GM23338 (cell line): ENCODE measurements at regions not wholly inside any gene's neighbourhood (a gene's known extent, or its start where the extent isn't known, plus 50 kb on each side); places are given as distances from the start of the nearest gene placed in this dataset.

ENCODE experiments used
- ATAC-seq: fragments of 200-7000 bp; cut with Tn5 transposase; 3 replicates; pipeline ENCODE4 v1.9.1; 2020
- DNase-seq: peaks from one replicate; pipeline ENCODE4 v3.0.0-alpha.2; 2015; ENCODE audit warnings: low spot score
- H2AFZ ChIP-seq: fragments of 200-600 bp; sonication (generic); 2 replicates; pipeline ENCODE4 v1.8.0; 2016; ENCODE audit warnings: antibody characterized with exemption, mild to moderate bottlenecking, moderate library complexity
- H3F3A ChIP-seq: fragments of 200-600 bp; sonication (generic); replicated peaks from 2 replicates; pipeline ENCODE4 v1.8.0; 2017; ENCODE audit warnings: antibody characterized with exemption, mixed run types, low read depth
- H3K27ac ChIP-seq: fragments of 200-600 bp; sonication (generic); 2 replicates; pipeline ENCODE4 v1.6.1; 2016; ENCODE audit warnings: low read depth
- H3K27me3 ChIP-seq: fragments of 200-600 bp; sonication (generic); 2 replicates; pipeline ENCODE4 v1.8.0; 2016; ENCODE audit warnings: mild to moderate bottlenecking, mixed run types, moderate library complexity; ENCODE audit not compliant: insufficient read depth
- H3K36me3 ChIP-seq: fragments of 200-600 bp; sonication (generic); 2 replicates; pipeline ENCODE4 v1.8.0; 2016; ENCODE audit warnings: mild to moderate bottlenecking; ENCODE audit not compliant: insufficient read depth
- H3K4me1 ChIP-seq: fragments of 200-600 bp; sonication (generic); 2 replicates; pipeline ENCODE4 v1.8.0; 2016; ENCODE audit warnings: mild to moderate bottlenecking, moderate library complexity; ENCODE audit not compliant: insufficient read depth
- H3K4me2 ChIP-seq: fragments of 200-600 bp; sonication (generic); 2 replicates; pipeline ENCODE4 v1.7.1; 2017; ENCODE audit warnings: mixed run types
- H3K4me3 ChIP-seq: fragments of 200-600 bp; sonication (generic); 2 replicates; pipeline ENCODE4 v1.6.1; 2016; ENCODE audit warnings: mixed run types
- H3K79me2 ChIP-seq: fragments of 200-600 bp; sonication (generic); replicated peaks from 2 replicates; pipeline ENCODE4 v1.8.0; 2017; ENCODE audit warnings: mild to moderate bottlenecking; ENCODE audit not compliant: insufficient read depth
- H3K9me2 ChIP-seq: fragments of 200-600 bp; sonication (generic); 2 replicates; pipeline ENCODE4 v1.8.0; 2017; ENCODE audit not compliant: insufficient read depth
- H4K20me1 ChIP-seq: fragments of 200-600 bp; sonication (generic); replicated peaks from 2 replicates; pipeline ENCODE4 v1.8.0; 2017; ENCODE audit warnings: mild to moderate bottlenecking; ENCODE audit not compliant: insufficient read depth
- H3K27ac Mint-ChIP-seq: 2 replicates; pipeline ENCODE4 v1.8.0; 2020; ENCODE audit warnings: inconsistent platforms, mild to moderate bottlenecking, moderate library complexity, mixed read lengths
- H3K27me3 Mint-ChIP-seq: 3 replicates; pipeline ENCODE4 v1.8.0; 2022; ENCODE audit warnings: low read depth, mild to moderate bottlenecking, moderate library complexity, mixed read lengths, inconsistent platforms; ENCODE audit not compliant: insufficient read depth, poor library complexity
- H3K36me3 Mint-ChIP-seq: 3 replicates; pipeline ENCODE4 v1.8.0; 2021; ENCODE audit warnings: low read depth, mild to moderate bottlenecking, inconsistent platforms, moderate library complexity, mixed read lengths
- H3K4me1 Mint-ChIP-seq: 3 replicates; pipeline ENCODE4 v1.8.0; 2020; ENCODE audit warnings: mild to moderate bottlenecking, inconsistent platforms, mixed read lengths
- H3K4me3 Mint-ChIP-seq: 3 replicates; pipeline ENCODE4 v1.8.0; 2021; ENCODE audit warnings: moderate library complexity, mild to moderate bottlenecking, inconsistent platforms, mixed read lengths
- H3K9me3 Mint-ChIP-seq: 3 replicates; pipeline ENCODE4 v1.8.0; 2020; ENCODE audit warnings: moderate library complexity, mild to moderate bottlenecking, inconsistent platforms, mixed read lengths
- CREB1 ChIP-seq: fragments of 250-450 bp; sonication (Bioruptor Pico); IDR thresholded peaks from 2 replicates; pipeline ENCODE4 v1.5.0; 2020; ENCODE audit warnings: low read depth, mild to moderate bottlenecking, moderate library complexity
- JUNB ChIP-seq: IDR thresholded peaks from one replicate; pipeline ENCODE4 v1.6.1; 2016; ENCODE audit warnings: antibody characterized with exemption; ENCODE audit not compliant: unreplicated experiment
- NANOG ChIP-seq: IDR thresholded peaks from 2 replicates; pipeline ENCODE4 v1.6.1; 2016; ENCODE audit warnings: antibody characterized with exemption, borderline replicate concordance
- POLR2AphosphoS5 ChIP-seq: IDR thresholded peaks from 2 replicates; pipeline ENCODE4 v1.6.1; 2016; ENCODE audit warnings: antibody characterized with exemption, low read depth
- STAT1 ChIP-seq: IDR thresholded peaks from one replicate; pipeline ENCODE4 v1.6.1; 2016; ENCODE audit warnings: antibody characterized with exemption; ENCODE audit not compliant: unreplicated experiment
- ZNF331 ChIP-seq: fragments of 250-450 bp; sonication (Bioruptor Pico); IDR thresholded peaks from 2 replicates; pipeline ENCODE4 v1.5.0; 2020; ENCODE audit warnings: low read depth, mild to moderate bottlenecking, moderate library complexity
- TF ChIP-seq, protein P1 (sequence below), 2 experiments: fragments of 200-600 bp in 1 of 2; sonication (generic) in 1 of 2; conservative IDR thresholded peaks; 2 replicates each; pipeline versions ENCODE4 v1.5.1 to v1.6.1; 2016 to 2017; ENCODE audit warnings: antibody characterized with exemption in 2 of 2, low read depth in 2 of 2, mild to moderate bottlenecking in 2 of 2, moderate library complexity in 1 of 2
- TF ChIP-seq, protein P2 (sequence below): IDR thresholded peaks from 2 replicates; pipeline ENCODE4 v1.6.1; 2016; ENCODE audit warnings: antibody characterized with exemption
- TF ChIP-seq, protein P3 (sequence below): IDR thresholded peaks from one replicate; pipeline ENCODE4 v1.6.1; 2018; ENCODE audit warnings: antibody characterized with exemption; ENCODE audit not compliant: unreplicated experiment

DNA sequence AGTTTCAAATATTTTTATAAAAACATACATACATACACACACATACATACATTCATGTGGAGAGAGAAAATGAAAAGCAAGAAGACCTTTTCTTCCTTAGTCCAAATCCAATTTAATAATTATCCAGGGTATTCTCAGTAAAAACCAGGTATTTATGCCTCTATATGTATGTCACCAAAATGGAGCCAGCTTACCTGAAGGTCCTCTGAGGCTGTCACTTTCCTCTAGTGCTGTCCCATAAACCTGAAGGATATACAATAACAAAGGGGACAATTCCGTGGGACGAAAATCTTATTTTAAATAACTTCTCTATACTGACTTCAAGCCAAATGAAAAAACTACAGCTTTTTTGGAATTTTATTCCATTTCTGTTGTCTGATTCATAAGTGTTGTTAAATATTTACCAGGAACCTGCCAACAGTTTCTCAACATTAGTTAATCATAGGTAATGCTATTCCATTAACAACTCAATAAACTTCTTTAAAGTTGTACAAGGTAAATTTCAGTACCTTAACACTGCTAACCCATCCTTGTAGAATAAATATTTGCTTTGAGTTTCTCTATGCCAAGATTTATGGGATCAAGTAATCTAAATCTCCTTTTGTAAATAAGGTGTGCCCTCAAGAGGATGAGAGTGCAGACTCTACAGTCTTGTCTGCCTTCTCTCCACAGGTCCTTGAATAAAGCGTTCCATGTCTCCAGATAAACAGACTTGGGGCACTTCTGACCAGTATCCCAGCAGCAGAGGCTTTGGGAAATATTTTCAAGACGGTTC lies 260.3 kb downstream of the AHR start:
- Histone ChIP-seq H3K4me1 (no peaks in the 10 kb centered on the region), H3K4me3 (no peak overlapping the region), H3K79me2 (no peaks in the 10 kb centered on the region), H3K36me3 (no peaks in the 10 kb centered on the region), H3K4me2 (no peak overlapping the region), H4K20me1 (no peaks in the 10 kb centered on the region), H3K27me3 (no peaks in the 10 kb centered on the region), H3F3A (no peaks in the 10 kb centered on the region), H3K9me2 (peaks cover 9% of the 10 kb centered on the region; the same call in 1 of the 2 replicates), H3K27ac (no peak overlapping the region), H2AFZ (no peak overlapping the region)
- Mint-ChIP-seq H3K36me3 (no peaks in the 10 kb centered on the region), H3K9me3 (0 out of 3 replicates have a peak, but pooled peaks cover 3% of the 10 kb centered on the region), H3K27me3 (peaks cover 2% of the 10 kb centered on the region), H3K4me1 (no peaks in the 10 kb centered on the region), H3K4me3 (no peak overlapping the region), H3K27ac (no peak overlapping the region)
- no peak for ATAC-seq
- DNase-seq: no peak
- TF ChIP-seq JUNB (no peak), ZNF331 (CRISPR knock-in tag) (no peak), STAT1 (no peak), CREB1 (CRISPR knock-in tag) (no peak), POLR2AphosphoS5 (no peak)
- TF ChIP-seq, protein P1, sequence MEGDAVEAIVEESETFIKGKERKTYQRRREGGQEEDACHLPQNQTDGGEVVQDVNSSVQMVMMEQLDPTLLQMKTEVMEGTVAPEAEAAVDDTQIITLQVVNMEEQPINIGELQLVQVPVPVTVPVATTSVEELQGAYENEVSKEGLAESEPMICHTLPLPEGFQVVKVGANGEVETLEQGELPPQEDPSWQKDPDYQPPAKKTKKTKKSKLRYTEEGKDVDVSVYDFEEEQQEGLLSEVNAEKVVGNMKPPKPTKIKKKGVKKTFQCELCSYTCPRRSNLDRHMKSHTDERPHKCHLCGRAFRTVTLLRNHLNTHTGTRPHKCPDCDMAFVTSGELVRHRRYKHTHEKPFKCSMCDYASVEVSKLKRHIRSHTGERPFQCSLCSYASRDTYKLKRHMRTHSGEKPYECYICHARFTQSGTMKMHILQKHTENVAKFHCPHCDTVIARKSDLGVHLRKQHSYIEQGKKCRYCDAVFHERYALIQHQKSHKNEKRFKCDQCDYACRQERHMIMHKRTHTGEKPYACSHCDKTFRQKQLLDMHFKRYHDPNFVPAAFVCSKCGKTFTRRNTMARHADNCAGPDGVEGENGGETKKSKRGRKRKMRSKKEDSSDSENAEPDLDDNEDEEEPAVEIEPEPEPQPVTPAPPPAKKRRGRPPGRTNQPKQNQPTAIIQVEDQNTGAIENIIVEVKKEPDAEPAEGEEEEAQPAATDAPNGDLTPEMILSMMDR (conservative IDR thresholded peaks at IDR 0.05; ENCODE audit: low read depth in 2 of 2): no peak
- TF ChIP-seq, protein P2, sequence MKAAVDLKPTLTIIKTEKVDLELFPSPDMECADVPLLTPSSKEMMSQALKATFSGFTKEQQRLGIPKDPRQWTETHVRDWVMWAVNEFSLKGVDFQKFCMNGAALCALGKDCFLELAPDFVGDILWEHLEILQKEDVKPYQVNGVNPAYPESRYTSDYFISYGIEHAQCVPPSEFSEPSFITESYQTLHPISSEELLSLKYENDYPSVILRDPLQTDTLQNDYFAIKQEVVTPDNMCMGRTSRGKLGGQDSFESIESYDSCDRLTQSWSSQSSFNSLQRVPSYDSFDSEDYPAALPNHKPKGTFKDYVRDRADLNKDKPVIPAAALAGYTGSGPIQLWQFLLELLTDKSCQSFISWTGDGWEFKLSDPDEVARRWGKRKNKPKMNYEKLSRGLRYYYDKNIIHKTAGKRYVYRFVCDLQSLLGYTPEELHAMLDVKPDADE: no peak
- TF ChIP-seq, protein P3, sequence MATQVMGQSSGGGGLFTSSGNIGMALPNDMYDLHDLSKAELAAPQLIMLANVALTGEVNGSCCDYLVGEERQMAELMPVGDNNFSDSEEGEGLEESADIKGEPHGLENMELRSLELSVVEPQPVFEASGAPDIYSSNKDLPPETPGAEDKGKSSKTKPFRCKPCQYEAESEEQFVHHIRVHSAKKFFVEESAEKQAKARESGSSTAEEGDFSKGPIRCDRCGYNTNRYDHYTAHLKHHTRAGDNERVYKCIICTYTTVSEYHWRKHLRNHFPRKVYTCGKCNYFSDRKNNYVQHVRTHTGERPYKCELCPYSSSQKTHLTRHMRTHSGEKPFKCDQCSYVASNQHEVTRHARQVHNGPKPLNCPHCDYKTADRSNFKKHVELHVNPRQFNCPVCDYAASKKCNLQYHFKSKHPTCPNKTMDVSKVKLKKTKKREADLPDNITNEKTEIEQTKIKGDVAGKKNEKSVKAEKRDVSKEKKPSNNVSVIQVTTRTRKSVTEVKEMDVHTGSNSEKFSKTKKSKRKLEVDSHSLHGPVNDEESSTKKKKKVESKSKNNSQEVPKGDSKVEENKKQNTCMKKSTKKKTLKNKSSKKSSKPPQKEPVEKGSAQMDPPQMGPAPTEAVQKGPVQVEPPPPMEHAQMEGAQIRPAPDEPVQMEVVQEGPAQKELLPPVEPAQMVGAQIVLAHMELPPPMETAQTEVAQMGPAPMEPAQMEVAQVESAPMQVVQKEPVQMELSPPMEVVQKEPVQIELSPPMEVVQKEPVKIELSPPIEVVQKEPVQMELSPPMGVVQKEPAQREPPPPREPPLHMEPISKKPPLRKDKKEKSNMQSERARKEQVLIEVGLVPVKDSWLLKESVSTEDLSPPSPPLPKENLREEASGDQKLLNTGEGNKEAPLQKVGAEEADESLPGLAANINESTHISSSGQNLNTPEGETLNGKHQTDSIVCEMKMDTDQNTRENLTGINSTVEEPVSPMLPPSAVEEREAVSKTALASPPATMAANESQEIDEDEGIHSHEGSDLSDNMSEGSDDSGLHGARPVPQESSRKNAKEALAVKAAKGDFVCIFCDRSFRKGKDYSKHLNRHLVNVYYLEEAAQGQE: no peak

DNA sequence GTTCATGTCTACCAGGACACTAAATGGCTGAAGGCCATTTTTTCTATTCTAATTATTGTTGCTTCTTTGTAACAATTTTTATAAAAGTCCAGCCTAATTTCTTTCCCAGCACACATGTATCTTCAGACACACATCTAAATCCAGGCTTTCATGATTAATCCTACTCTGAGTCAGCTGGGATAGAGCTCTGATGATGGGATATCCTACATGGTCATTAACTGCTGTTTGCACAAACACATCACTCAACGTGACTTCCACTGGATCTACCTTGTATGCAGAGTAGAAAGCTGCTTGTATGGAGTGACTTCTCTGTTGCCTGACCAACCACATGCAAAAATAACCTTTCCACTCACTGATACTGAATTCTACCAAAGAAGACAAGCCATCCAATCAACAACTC lies 260.9 kb downstream of the AHR start:
- Histone ChIP-seq H4K20me1 (no peaks in the 10 kb centered on the region), H3F3A (no peaks in the 10 kb centered on the region), H3K9me2 (0 out of 2 replicates have a peak, but pooled peaks cover 4% of the 10 kb centered on the region), H3K36me3 (no peaks in the 10 kb centered on the region), H3K4me3 (no peak overlapping the region), H3K79me2 (no peaks in the 10 kb centered on the region), H2AFZ (no peak overlapping the region), H3K4me1 (no peaks in the 10 kb centered on the region), H3K27me3 (no peaks in the 10 kb centered on the region), H3K27ac (no peak overlapping the region), H3K4me2 (no peak overlapping the region)
- TF ChIP-seq, protein P3: no peak
- TF ChIP-seq CREB1 (CRISPR knock-in tag) (no peak), NANOG (no peak), ZNF331 (CRISPR knock-in tag) (no peak), POLR2AphosphoS5 (no peak)
- TF ChIP-seq, protein P2: no peak
- no peak overlapping the region for H3K4me3 Mint-ChIP-seq
- H3K9me3 Mint-ChIP-seq: 0 out of 3 replicates have a peak, but pooled peaks cover 3% of the 10 kb centered on the region
- DNase-seq (no peak), ATAC-seq (no peak)
- H3K36me3 Mint-ChIP-seq: no peaks in the 10 kb centered on the region
- peaks cover 2% of the 10 kb centered on the region for H3K27me3 Mint-ChIP-seq
- H3K27ac Mint-ChIP-seq: no peak overlapping the region
- no peaks in the 10 kb centered on the region for H3K4me1 Mint-ChIP-seq
